ENCODE measurements at regions not wholly inside any gene's neighbourhood (a gene's known extent, or its start where the extent isn't known, plus 50 kb on each side); places are given as distances from the start of the nearest gene placed in this dataset.

- TF ChIP-seq CTCF (IDR thresholded peaks at IDR 0.05; ENCODE audit: low read depth, low read length), result no peak
Measured at GRCh38 chr12:38016602-38017001, 300.0 kb upstream of the ALG10B start.

GRCh38 chr12:38025916-38026315 lies 290.7 kb upstream of the ALG10B start:
- DNase-seq (ENCODE audit: extremely low read depth, low read depth), result no peak
- no peak for TF ChIP-seq CTCF (IDR thresholded peaks at IDR 0.05; ENCODE audit: low read depth, low read length)

More at GRCh38 chr12:38016602-38017001, 300.0 kb upstream of the ALG10B start:
- DNase-seq (ENCODE audit: extremely low read depth, low read depth), result no peak

DNA sequence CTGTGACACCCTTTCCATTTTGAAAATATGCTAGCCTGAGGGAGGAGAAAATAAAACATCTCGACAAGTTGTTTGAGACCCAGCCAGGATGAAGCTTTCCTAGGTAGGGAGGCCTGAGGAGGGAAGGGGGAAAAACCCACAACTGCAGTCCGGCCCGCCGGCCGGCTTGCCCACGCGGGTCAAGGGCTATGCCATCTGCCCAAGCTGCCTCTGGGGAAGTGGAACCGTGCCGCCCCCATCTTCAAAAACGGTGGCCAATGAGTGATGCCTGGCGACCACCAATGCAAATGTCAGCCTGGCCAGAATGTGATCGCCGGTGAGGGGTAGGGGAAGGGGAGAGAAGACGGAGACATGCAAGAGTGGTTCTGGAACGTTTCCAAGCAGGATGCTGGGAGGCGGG lies 263.5 kb upstream of the ALG10B start:
- TF ChIP-seq CTCF (IDR thresholded peaks at IDR 0.05; ENCODE audit: low read depth, low read length), result no peak
- no peak for DNase-seq (ENCODE audit: extremely low read depth, low read depth)

GRCh38 chr12:38053655-38054464 lies 262.7 kb upstream of the ALG10B start:
- no peak for TF ChIP-seq CTCF (IDR thresholded peaks at IDR 0.05; ENCODE audit: low read depth, low read length)
- DNase-seq (ENCODE audit: extremely low read depth, low read depth), result no peak

- TF ChIP-seq CTCF (IDR thresholded peaks at IDR 0.05; ENCODE audit: low read depth, low read length), result no peak
- DNase-seq (ENCODE audit: extremely low read depth, low read depth), result no peak
Measured at GRCh38 chr12:38056701-38057689, 259.6 kb upstream of the ALG10B start.

- no peak for TF ChIP-seq CTCF (IDR thresholded peaks at IDR 0.05; ENCODE audit: low read depth, low read length)
- no peak for DNase-seq (ENCODE audit: extremely low read depth, low read depth)
Measured at GRCh38 chr12:38099686-38100085, 216.9 kb upstream of the ALG10B start.

- TF ChIP-seq CTCF (IDR thresholded peaks at IDR 0.05; ENCODE audit: low read depth, low read length), result no peak
- DNase-seq (ENCODE audit: extremely low read depth, low read depth), result no peak
Measured at GRCh38 chr12:38101753-38102152, 214.8 kb upstream of the ALG10B start.
